HG02938 (cell line): ENCODE measurements at regions not wholly inside any gene's neighbourhood (a gene's known extent, or its start where the extent isn't known, plus 50 kb on each side); places are given as distances from the start of the nearest gene placed in this dataset.

ENCODE experiments used
- ATAC-seq: cut with Tn5 transposase; IDR thresholded peaks from one replicate; pipeline ENCODE4 v1.9.1; 2021; ENCODE audit warnings: mild to moderate bottlenecking, moderate library complexity; ENCODE audit not compliant: unreplicated experiment

DNA sequence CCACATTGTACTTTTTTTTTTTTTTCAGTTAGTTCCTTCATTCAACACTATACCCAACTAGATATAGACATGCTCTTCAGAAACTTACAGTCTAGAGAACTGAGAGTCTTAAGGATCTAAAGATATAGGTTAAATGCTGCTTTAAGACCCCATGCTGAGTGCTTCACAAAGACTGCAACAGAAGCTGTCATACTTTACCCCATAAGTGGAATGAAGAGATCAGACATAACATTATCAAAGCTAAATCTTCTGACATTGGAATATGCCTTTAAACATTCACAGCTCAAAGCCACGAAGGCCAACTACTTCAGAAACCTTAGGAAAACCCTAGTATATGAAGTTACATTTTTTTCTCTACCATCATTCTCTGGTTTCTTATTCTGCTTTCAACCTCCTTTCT lies 666.4 kb downstream of the KCNT2 start:
- ATAC-seq, result no peak

DNA sequence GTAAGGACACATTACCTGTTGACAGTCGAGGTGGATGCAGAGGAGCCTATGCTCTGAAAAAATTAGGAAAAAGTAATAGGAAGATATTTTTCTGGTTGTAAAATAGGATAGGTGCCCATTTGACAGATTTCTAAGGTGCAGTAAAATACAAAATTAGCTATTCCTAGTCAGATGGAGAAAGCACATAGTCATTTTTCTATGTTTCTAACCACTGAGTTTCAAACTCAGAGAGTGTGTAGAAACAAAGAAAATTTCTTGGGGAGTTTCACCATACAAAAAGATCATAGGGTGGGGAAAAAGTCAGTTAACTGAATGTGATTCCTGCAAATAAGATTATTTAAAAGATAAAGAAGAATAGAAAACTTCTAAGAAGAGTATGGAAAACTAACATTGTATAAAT lies 666.9 kb downstream of the KCNT2 start:
- no peak for ATAC-seq

DNA sequence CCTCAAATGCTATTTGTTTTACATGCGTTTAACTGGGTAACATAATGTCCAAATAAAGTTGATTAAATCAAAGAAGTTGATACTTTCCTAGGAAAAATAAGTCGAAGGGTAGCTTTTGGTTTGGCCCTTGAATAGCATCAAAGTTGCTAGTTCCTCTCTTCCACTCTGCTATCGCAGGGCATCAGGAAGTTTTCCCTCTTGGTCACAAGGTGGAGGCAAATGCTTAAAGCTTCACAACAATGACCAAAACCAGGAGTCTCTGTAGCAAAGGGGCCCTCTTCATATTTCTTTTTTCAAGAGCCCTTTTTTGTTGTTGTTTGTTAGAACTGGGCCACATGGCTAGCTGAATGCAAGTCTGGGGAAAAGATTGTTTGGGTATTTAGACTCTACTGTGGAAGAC lies 668.4 kb downstream of the KCNT2 start:
- ATAC-seq, result no peak

DNA sequence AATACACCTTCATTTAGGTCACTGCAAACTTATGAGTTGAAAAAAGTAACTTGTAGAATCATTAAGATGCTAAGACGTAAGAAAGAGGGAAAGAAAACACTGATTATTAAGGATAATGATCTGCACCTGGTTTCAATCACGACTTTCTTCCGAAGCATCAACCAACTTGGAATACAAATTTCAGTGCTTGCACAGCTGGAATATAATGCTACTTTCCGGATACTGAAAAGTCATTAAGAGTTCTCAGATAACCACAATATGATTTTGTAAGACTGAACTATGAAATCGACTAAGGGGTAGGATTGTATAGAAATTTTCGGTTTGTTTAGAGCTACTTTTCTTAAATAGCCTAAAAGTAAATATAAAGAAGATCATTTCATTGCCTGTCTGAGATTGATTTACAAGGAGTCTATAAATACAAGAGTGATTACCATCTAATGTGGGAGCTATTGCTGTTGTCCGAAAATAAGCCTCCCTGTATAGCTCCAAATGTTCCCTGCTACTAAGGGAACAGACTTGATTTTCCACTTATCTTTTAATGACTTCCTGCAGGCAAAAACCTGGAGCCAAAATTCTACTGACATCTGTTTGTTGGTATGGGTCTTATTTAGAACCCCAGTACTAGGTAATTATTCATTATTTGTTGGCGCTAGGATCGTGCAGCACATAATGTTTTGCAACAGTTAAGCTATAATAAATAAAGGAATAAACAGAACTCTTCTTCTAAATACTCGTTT lies 673.3 kb downstream of the KCNT2 start:
- no peak for ATAC-seq

DNA sequence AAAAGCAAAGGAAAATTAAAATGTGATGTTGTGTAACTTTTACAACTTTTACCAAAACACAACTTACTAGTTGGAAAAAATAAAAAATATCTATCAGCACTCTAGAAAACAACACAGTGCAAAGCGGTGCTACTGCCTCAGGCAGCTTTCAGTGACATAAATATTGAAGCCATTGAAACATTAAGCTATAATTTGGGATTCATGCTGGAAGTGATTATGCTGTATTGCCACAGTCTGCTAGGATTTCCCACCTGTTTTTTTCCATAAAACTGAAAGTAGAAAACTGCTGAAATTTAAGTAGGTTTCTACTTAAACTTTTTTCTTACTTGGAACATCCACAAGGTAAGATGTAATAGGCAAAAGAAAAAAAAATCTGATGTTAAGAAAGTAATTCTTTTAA lies 674.4 kb downstream of the KCNT2 start:
- ATAC-seq, result no peak

DNA sequence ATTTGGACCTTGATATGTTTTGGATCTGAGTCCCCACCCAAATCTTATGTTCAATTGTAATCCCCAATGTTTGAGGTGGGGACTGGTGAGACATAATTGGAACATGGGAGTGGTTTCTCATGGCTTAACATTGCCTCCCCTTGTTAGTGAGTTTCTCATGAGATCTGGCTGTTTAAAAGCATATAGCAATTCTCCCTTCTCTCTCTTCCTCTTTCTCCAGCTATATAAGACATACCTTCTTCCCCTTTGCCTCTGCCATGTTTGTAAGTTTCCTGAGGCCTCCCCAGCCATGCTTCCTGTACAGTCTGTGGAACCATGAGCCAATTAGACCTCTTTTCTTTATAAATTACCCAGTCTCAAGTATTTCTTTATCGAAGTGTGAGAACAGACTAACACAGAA lies 692.4 kb downstream of the KCNT2 start:
- no peak for ATAC-seq

DNA sequence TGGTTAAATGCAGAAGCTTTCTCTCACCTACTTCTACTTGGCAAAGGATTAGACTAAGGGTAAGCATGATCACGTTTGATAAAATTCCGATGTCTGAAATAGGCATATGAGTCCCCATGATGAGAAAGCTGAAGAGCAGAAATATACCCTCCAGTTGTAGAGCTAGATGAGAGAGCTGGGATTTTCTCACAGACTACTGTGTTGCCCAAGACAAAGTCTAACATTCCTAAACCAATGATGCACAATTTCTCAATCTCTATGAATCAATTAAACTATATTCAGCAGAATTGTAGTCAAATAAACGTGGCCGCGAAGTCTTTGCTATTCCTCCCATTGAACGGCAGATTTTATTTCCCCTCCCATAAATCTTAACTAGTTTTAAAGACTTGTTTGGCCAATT lies 699.2 kb downstream of the KCNT2 start:
- no peak for ATAC-seq

DNA sequence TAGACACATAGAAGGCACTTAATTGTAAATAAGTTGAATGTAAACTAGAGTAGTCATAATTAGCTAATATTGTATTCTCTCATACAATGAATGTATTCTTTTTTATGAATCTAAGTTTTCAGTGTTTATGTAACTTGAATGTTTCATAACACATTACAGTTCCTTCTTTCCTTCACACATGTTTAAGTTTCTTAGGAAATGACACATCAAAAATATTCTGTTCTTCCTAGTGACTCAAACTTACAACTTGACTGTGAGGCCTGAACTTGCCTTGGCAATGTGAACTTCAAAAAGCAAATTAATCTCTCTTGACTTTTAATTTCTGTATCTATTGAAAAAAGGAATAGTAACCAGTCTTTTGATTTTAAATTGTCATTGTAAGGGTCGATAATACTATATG lies 700.1 kb downstream of the KCNT2 start:
- no peak for ATAC-seq

DNA sequence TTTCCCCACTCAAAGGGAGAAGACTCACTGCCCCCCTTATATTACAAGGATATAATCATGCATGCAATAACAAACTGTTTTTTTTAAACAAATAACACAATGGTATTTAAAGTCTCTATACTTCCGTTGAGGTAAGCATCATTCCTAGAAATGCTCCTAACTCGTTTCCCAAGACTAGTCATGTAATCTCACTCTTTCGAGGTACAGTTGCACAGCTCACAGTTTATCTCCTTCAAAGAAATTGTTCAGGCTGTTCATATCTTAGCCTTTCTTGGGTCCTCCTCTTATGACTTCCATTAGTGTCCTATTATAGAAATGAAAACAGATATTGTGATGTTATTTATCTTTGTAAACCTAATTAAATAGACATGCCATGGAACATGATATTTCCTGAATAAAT lies 705.0 kb downstream of the KCNT2 start:
- ATAC-seq, result no peak

DNA sequence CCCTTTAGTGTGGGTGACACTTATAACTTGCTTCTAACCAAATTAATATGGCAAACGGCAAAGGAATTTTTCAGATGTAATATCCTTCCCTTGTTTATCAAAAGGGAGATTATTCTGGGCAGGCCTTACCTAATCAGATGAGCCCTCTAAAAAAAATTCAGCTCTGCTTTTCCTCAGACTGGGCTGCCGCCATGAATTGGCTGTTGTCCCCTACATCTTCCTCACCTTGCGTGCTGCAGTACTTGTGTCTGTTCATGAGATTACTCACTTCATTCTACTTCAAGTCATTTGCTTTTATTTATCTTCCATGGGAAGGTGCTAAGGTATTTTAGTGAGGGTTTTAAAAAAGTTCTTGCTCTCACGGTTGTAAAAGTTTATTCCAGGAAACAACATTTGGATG lies 705.5 kb downstream of the KCNT2 start:
- no peak for ATAC-seq

DNA sequence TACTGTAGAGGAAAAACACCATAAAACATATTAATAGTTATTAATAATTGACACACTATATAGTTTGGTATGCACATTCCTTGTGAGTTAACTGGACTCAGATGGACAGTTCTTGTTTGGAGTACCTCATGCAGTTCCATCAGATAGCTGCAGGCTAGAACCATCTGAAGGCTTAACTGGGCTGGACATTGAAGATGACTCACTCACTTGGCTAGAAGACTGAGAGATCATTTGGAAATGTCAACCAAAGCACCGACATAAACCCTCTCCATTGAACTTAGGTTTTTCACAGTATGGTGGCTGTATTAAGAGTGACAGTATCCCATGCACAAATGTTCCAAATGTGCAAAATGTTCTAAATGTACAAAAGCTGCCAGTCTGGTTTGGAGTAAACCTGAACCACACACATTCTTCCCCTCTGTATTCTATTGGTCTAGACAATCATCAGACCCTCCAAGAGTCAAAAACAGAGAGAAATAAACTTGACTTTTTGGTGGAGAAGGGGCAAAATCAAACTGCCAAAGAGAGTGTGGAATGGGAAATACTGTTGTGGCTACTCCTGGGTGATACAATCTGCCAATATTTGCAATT lies 708.4 kb downstream of the KCNT2 start:
- ATAC-seq, result no peak

DNA sequence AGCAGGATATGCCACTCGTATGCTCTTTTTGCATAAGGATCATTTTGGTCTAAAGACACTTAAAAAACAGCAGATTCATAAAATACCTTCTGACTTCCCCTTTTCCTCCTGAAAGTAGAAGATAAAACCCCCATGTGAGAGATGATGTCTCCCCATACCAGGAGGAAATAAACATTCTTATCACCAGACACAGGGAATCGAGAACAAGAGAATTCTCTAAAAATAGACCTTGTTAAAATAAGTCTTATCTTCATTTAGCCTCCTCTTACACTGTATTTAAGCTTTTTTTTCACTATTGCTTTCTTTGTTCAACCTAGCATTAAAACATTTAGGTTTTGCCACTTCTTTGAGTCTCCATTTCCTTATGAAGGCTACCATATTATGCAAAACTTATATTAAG lies 709.3 kb downstream of the KCNT2 start:
- no peak for ATAC-seq

DNA sequence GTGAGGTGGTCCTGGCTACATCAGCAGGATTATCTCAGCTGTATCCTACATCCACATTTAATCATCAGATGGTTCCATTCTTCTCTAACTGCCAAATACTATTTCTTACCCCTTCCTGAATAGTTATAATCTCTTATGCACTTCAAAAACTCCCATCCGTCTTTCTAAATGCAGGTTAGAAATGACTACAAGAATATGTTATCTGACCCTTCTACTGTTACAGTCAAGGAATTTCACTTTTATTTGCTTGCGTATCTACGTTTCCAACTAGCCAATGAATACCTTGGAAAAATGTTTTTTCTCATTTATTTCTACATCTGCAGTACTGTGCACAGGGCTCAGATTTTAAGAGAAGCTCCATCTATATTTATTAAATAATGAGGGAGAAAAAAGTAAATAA lies 709.9 kb downstream of the KCNT2 start:
- no peak for ATAC-seq

DNA sequence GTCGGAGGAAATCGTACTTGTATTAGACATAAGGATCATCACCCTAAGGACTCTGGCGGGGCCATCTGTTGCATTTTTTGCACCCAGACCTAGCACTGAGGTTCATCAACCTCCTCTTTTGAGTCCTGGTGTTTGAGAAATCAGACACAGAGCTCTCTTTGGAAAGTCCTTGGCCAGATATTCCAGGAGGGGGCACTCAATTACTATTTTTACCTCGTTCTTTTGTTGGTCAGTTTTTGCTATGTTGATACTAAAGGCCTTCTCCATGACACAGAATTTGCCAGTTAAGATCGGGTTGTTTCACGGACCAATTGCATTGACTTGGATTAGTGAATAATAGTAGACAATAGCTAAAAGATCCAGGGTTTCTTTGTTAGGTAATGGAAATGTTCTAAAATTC lies 711.2 kb downstream of the KCNT2 start:
- no peak for ATAC-seq

DNA sequence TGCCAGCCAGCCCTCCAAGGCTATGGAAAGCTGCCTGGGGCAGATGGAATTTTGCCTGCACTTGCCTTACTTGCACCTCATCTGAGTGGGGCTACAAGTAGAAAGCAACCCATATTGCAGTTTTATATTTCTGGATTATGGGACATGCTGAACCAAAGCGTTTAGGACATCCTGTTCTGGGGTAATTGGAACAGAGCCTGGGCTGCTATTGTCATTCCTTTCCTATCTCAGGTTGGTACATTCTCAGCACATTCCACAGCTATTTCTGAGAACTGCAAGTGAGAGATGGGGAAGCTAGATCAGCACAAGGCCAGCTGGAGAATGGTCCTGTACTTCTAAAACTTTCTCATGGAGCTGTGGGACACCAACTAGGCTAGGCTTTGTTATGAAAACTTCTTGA lies 713.8 kb downstream of the KCNT2 start:
- no peak for ATAC-seq

DNA sequence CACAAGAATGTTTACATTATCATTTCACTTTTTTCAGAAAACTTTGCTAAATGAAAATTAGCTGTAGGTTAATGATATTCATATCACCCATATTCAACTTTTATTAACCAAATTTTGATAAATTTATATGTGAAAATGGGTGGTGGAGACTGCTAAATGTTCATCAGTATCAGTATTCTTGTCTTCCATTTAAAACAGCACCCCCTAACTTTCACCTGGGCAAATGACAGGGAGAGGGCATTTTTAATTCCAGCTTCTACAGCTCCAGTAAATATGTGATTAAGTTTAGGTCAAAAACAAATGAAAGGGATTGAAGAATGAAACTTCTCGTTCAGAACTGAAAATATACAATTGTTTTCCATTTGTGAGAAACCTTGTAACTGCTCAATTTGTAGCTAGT lies 722.2 kb downstream of the KCNT2 start:
- ATAC-seq, result no peak

DNA sequence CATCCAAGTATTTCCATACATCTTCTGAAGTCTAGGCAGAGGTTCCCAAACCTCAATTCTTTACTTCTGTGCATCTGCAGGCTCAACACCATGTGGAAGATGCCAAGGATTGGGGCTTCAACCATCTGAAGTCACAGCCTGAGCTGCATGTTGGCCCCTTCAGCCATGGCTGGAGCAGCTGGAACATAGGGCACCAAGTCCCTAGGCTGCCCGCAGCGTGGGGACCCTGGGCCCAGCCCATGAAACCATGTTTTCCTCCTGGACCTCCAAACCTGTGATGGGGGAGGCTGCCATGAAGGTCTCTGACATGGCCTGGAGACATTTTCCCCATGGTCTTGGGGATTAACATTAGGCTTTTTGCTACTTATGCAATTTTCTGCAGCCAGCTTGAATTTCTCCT lies 729.8 kb downstream of the KCNT2 start:
- ATAC-seq, result no peak

DNA sequence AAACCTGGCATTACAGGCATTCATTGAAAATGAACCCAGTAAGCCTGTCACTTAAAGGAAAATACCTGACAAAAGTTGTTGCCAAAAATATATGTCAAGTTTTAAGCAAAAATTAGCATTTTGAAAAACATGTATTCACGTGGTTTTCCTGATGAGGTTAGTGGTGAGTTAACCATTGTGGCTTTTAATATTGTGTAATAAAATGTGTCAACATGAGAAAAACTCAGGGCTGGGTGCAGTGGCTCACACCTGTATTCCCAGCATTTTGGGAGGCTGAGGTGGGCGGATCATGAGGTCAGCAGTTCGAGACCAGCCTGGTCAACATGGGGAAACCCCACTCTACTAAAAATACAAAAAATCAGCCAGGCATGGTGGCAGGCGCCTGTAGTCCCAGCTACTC lies 731.4 kb downstream of the KCNT2 start:
- no peak for ATAC-seq

DNA sequence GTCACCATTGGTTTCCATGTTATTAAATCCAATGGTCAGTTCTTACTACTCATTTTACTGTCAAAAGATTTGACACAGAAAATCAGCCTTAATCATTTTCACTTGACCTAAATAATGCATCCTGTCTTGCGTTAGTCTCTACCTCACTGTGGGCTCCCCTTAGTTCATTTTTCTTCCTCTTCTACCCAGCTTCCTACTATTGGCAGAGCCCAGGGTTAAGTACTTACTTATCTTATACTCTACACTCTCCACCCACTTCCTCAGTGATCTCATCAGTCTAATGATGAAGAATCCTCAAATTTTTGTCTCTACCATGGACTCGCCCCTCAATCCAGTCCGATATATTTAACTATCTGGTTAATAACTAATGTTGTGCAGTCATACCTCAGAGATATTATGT lies 735.9 kb downstream of the KCNT2 start:
- ATAC-seq, result no peak

DNA sequence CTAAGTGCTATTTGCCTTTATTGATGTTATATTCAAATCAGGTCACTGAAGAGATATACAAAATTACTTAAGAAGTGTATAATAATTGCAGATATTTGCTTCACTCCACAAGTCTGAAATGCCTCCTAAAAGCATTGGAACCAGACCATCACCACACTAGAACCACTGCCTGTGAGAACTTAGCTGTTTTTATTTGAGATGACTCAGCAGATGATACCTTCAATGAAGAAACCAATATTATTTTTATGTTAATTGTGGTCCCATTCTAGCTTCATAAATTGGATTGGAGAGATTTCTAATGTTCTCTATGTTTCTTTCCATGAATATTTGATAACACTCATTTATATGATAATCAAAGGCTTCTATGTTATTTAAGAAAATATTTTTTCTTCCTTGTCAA lies 740.6 kb downstream of the KCNT2 start:
- no peak for ATAC-seq

DNA sequence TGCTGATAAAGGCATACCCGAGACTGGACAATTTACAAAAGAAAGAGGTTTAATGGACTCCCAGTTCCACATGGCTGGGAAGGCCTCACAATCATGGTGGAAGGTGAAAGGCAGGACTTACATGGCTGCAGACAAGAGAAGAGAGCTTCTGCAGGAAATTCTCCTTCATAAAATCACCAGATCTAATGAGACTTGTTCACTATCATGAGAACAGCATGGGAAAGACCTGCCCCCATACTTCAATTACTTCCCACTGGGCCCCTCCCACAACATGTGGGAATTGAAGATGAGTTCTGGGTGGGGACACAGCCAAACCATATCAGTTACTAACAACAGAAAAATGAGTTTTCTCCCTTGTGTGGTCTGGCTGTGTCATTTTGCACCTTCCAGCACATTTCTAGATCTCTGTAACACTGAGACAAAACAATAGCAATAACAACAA lies 741.4 kb downstream of the KCNT2 start:
- ATAC-seq, result no peak

DNA sequence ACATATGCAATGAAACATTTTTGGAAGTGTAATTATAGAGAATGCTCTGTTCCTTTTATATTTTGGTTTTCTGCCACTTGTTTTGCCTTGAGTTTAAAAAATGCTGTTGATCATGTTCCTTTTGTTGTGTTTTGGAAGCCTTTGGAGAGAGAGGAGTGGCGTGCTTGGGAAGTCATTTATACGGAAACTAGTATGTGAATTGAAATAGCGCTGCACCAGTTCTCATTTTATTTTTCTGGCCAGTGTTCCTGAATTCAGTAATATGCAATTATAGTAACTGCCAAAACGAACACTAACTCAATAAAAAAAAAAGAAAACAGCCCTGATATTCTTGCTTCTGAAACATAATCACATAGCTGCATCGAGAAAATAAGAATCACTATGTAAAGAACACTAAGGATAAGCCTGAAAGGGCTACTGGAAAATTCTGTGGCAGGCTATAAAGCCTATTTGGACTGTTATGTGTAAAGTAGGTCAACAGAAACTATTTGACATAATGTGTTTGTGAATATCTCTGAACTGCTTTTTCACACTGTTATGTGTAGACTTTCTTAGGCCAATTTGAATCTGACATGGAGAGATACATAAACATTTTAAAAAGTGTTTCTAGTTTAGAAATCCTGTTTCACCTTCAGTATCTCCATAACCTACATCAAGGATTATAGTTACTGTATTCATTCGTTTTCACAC lies 742.0 kb downstream of the KCNT2 start:
- no peak for ATAC-seq
